ENCODE measurements at regions not wholly inside any gene's neighbourhood (a gene's known extent, or its start where the extent isn't known, plus 50 kb on each side); places are given as distances from the start of the nearest gene placed in this dataset.
A peak's percentile ranks its signal among the peaks of the same experiment; 100 is the strongest.

GRCh38 chr4:130484826-130485225 is 1388.9 kb downstream of the C4orf33 start:
- DNase-seq: no peak
- peaks cover 0 to 17% (median 2%) of the 10 kb centered on the region in 4 donors for H3K4me1 ChIP-seq
- no peaks in the 10 kb centered on the region for H3K36me3 ChIP-seq
- no peaks in the 10 kb centered on the region for H3K9me3 ChIP-seq
- no peak for TF ChIP-seq CTCF (IDR thresholded peaks at IDR 0.05)
- H3K27ac ChIP-seq: peak overlapping the region in 1 of 2 donors; percentile 23
- no peak overlapping the region for H3K4me3 ChIP-seq
- intact Hi-C loops (cut with DNase I; ENCODE audit: low total_unique reads): no loop called here
- H3K27me3 ChIP-seq: no peaks in the 10 kb centered on the region

- H3K4me3 ChIP-seq: no peak overlapping the region
- no peaks in the 10 kb centered on the region for H3K36me3 ChIP-seq
- H3K9me3 ChIP-seq: no peaks in the 10 kb centered on the region
- intact Hi-C loops (cut with DNase I; ENCODE audit: low total_unique reads): no loop called here
- H3K27ac ChIP-seq: peak overlapping the region in 1 of 2 donors; percentile 23
- no peak for TF ChIP-seq CTCF (IDR thresholded peaks at IDR 0.05)
- H3K4me1 ChIP-seq: peaks cover 0 to 17% (median 2%) of the 10 kb centered on the region in 4 donors
- no peaks in the 10 kb centered on the region for H3K27me3 ChIP-seq
- DNase-seq: no peak
Observed at GRCh38 chr4:130485371-130485770, 1389.4 kb downstream of the C4orf33 start.

DNA sequence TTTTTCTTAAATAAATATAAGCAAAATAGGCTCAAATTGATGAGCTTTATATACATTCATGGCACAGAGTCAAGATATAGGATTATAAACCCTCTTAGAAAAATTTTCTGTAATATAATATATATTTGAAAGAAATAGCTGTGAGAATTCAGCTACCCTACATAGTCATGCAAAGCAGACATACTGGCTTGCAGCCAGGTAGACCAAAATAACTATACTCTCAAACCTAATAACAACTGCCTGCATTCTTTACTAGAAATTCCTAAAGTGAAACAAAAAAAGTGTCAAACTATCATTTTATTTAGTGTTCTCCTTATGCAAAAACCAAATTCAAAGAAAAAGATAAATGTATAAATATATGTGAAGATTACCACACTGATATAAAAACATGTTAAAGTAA is 1390.2 kb downstream of the C4orf33 start:
- Histone ChIP-seq H3K4me1 (peaks cover 0 to 17% (median 2%) of the 10 kb centered on the region in 4 donors), H3K27ac (no peak overlapping the region), H3K9me3 (no peaks in the 10 kb centered on the region), H3K27me3 (no peaks in the 10 kb centered on the region), H3K4me3 (no peak overlapping the region), H3K36me3 (no peaks in the 10 kb centered on the region)
- no peak for DNase-seq
- TF ChIP-seq CTCF (IDR thresholded peaks at IDR 0.05): no peak
- intact Hi-C loops (cut with DNase I; ENCODE audit: low total_unique reads): no loop called here

DNA sequence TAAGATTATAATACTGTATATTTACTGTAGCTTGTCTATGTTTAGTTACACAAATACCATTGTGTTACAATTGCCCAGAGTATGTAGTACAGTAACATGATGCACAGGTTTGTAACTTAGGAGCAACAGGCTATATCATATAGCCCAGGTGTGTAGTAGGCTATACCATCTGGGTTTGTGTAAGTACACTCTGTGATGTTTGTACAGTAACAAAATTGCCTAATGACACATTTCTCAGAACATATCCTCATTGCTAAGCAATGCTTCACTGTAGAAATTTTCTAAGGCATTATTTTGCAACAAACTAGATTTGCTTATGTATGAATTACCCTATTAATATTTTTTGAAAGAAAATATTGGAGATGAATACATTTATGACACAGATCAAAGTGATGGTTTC is 1390.9 kb downstream of the C4orf33 start:
- no peak for DNase-seq
- intact Hi-C loops (cut with DNase I; ENCODE audit: low total_unique reads): no loop called here
- Histone ChIP-seq H3K27me3 (no peaks in the 10 kb centered on the region), H3K27ac (no peak overlapping the region), H3K4me1 (peaks cover 0 to 17% (median 2%) of the 10 kb centered on the region in 4 donors), H3K36me3 (no peaks in the 10 kb centered on the region), H3K4me3 (no peak overlapping the region), H3K9me3 (peaks cover 0 to under 1% (median 0%) of the 10 kb centered on the region in 3 donors)
- no peak for TF ChIP-seq CTCF (IDR thresholded peaks at IDR 0.05)

DNA sequence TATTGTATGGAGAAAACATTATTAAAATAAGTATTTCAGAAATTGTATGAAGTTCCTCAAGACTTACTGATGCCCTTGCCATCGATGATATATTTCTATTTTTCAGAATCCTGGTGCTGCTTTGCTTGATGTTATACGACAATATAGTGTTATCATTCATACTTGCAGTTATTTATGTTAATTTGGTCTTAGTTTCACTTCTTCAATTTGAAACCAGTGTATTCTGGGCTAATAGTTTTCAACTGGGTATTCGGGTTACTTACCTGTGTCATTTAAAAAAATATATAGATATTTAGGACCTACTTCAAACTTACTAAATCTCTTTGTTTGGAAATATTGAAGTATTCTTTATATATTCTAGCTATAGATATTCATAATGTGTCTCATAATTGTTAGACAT is 1414.7 kb downstream of the C4orf33 start:
- H3K27me3 ChIP-seq: no peaks in the 10 kb centered on the region
- DNase-seq: no peak
- H3K4me3 ChIP-seq: no peak overlapping the region
- no peak overlapping the region for H3K27ac ChIP-seq
- no peaks in the 10 kb centered on the region for H3K36me3 ChIP-seq
- H3K9me3 ChIP-seq: no peaks in the 10 kb centered on the region
- TF ChIP-seq CTCF (IDR thresholded peaks at IDR 0.05): no peak
- H3K4me1 ChIP-seq: no peaks in the 10 kb centered on the region
- intact Hi-C loops (cut with DNase I; ENCODE audit: low total_unique reads): no loop called here

- Histone ChIP-seq H3K27me3 (no peaks in the 10 kb centered on the region), H3K4me1 (no peaks in the 10 kb centered on the region), H3K4me3 (no peak overlapping the region), H3K36me3 (no peaks in the 10 kb centered on the region), H3K9me3 (no peaks in the 10 kb centered on the region), H3K27ac (no peak overlapping the region)
- intact Hi-C loops (cut with DNase I; ENCODE audit: low total_unique reads): no loop called here
- no peak for TF ChIP-seq CTCF (IDR thresholded peaks at IDR 0.05)
- no peak for DNase-seq
Observed at GRCh38 chr4:130511776-130512175, 1415.8 kb downstream of the C4orf33 start.
